H9 (cell line): ENCODE measurements at regions not wholly inside any gene's neighbourhood (a gene's known extent, or its start where the extent isn't known, plus 50 kb on each side); places are given as distances from the start of the nearest gene placed in this dataset.
A peak's percentile ranks its signal among the peaks of the same experiment; 100 is the strongest.

ENCODE experiments used
- DNase-seq: peaks from one replicate; pipeline ENCODE4 v3.0.0-alpha.2; 2017
- H2AFZ ChIP-seq: one replicate; pipeline ENCODE4 v1.6.1; 2013; ENCODE audit warnings: mild to moderate bottlenecking, low read length, control low read depth, moderate library complexity
- H2AK5ac ChIP-seq: 2 replicates; pipeline ENCODE4 v1.6.1; 2013; ENCODE audit warnings: low read length, control low read depth, mixed read lengths; ENCODE audit not compliant: insufficient read length
- H2BK120ac ChIP-seq: one replicate; pipeline ENCODE4 v1.6.1; 2013; ENCODE audit warnings: low read depth, mild to moderate bottlenecking, low read length, control low read depth, inconsistent platforms; ENCODE audit not compliant: poor library complexity, severe bottlenecking
- H2BK12ac ChIP-seq: 2 replicates; pipeline ENCODE4 v1.6.1; 2013; ENCODE audit warnings: low read length, control low read depth, mixed read lengths, low read depth; ENCODE audit not compliant: insufficient read length
- H2BK15ac ChIP-seq: 2 replicates; pipeline ENCODE4 v1.6.1; 2013; ENCODE audit warnings: low read depth, low read length, control low read depth
- H2BK20ac ChIP-seq: one replicate; pipeline ENCODE4 v1.6.1; 2013; ENCODE audit warnings: low read depth, mild to moderate bottlenecking, low read length, control low read depth, inconsistent platforms; ENCODE audit not compliant: poor library complexity, severe bottlenecking
- H2BK5ac ChIP-seq: 2 replicates; pipeline ENCODE4 v1.6.1; 2013; ENCODE audit warnings: low read length, control low read depth, mixed read lengths; ENCODE audit not compliant: insufficient read length
- H3K14ac ChIP-seq: 2 replicates; pipeline ENCODE4 v1.6.1; 2013; ENCODE audit warnings: low read length, control low read depth; ENCODE audit not compliant: insufficient read depth
- H3K18ac ChIP-seq: 2 replicates; pipeline ENCODE4 v1.6.1; 2013; ENCODE audit warnings: low read depth, mild to moderate bottlenecking, mixed read lengths, low read length, control low read depth; ENCODE audit not compliant: insufficient read length
- H3K23ac ChIP-seq: 2 replicates; pipeline ENCODE4 v1.6.1; 2013; ENCODE audit warnings: low read length, control low read depth, mixed read lengths, low read depth; ENCODE audit not compliant: insufficient read length
- H3K23me2 ChIP-seq: 2 replicates; pipeline ENCODE4 v1.6.1; 2013; ENCODE audit warnings: low read depth, mild to moderate bottlenecking, mixed read lengths, low read length, control low read depth; ENCODE audit not compliant: insufficient read length, poor library complexity, severe bottlenecking
- H3K27ac ChIP-seq: 2 replicates; pipeline ENCODE4 v1.5.1; 2013; ENCODE audit warnings: low read length, control low read depth, mixed read lengths, low read depth; ENCODE audit not compliant: insufficient read length
- H3K27me3 ChIP-seq: 2 replicates; pipeline ENCODE4 v1.6.1; 2013; ENCODE audit warnings: low read length, control low read depth, inconsistent platforms; ENCODE audit not compliant: insufficient read depth
- H3K4ac ChIP-seq: 2 replicates; pipeline ENCODE4 v1.6.1; 2013; ENCODE audit warnings: low read depth, mild to moderate bottlenecking, control low read depth, inconsistent platforms, low read length, moderate library complexity
- H3K4me1 ChIP-seq: 2 replicates; pipeline ENCODE4 v1.6.1; 2013; ENCODE audit warnings: low read length, control low read depth, inconsistent platforms; ENCODE audit not compliant: insufficient read depth
- H3K4me2 ChIP-seq: 2 replicates; pipeline ENCODE4 v1.6.1; 2013; ENCODE audit warnings: low read length, control low read depth, mixed read lengths; ENCODE audit not compliant: insufficient read length, insufficient read depth
- H3K56ac ChIP-seq: 2 replicates; pipeline ENCODE4 v1.6.1; 2013; ENCODE audit warnings: low read depth, mild to moderate bottlenecking, mixed read lengths, low read length, control low read depth; ENCODE audit not compliant: insufficient read length
- H3K79me1 ChIP-seq: 2 replicates; pipeline ENCODE4 v1.6.1; 2013; ENCODE audit warnings: low read depth, mild to moderate bottlenecking, moderate library complexity, low read length, control low read depth, inconsistent platforms; ENCODE audit not compliant: insufficient read depth, poor library complexity, severe bottlenecking
- H3K79me2 ChIP-seq: 2 replicates; pipeline ENCODE4 v1.6.1; 2013; ENCODE audit warnings: low read length, control low read depth, inconsistent platforms; ENCODE audit not compliant: insufficient read depth
- H3K9ac ChIP-seq: 2 replicates; pipeline ENCODE4 v1.6.1; 2013; ENCODE audit warnings: low read length, control low read depth, mixed read lengths; ENCODE audit not compliant: insufficient read length; ENCODE audit errors: extremely low read depth
- H3K9me3 ChIP-seq: one replicate; pipeline ENCODE4 v1.6.1; 2013; ENCODE audit warnings: low read depth, low read length, inconsistent platforms; ENCODE audit not compliant: control insufficient read depth
- H3T11ph ChIP-seq: one replicate; pipeline ENCODE4 v1.6.1; 2013; ENCODE audit warnings: mild to moderate bottlenecking, low read length, control low read depth, inconsistent platforms
- H4K20me1 ChIP-seq: one replicate; pipeline ENCODE4 v1.6.1; 2013; ENCODE audit not compliant: control insufficient read depth, insufficient read length, insufficient read depth
- H4K5ac ChIP-seq: 2 replicates; pipeline ENCODE4 v1.6.1; 2013; ENCODE audit warnings: low read depth, mild to moderate bottlenecking, mixed read lengths, low read length, control low read depth; ENCODE audit not compliant: insufficient read length
- H4K8ac ChIP-seq: replicated peaks from 2 replicates; pipeline ENCODE4 v1.6.1; 2013; ENCODE audit warnings: low read length, control low read depth, mixed read lengths, low read depth; ENCODE audit not compliant: insufficient read length
- H4K91ac ChIP-seq: 2 replicates; pipeline ENCODE4 v1.6.1; 2013; ENCODE audit warnings: low read depth, mild to moderate bottlenecking, moderate library complexity, mixed read lengths, low read length, control low read depth; ENCODE audit not compliant: insufficient read length
- H3K27ac Mint-ChIP-seq, 3 experiments: 2 replicates in 2 of 3; 3 replicates in 1 of 3; pipeline ENCODE4 v1.8.0; 2020 to 2021; ENCODE audit warnings: mixed read lengths in 3 of 3, mild to moderate bottlenecking in 1 of 3, moderate library complexity in 1 of 3
- H3K27me3 Mint-ChIP-seq: 2 replicates; pipeline ENCODE4 v1.8.0; 2021; ENCODE audit warnings: low read depth, mild to moderate bottlenecking, moderate library complexity, mixed read lengths
- H3K36me3 Mint-ChIP-seq, 3 experiments: 2 replicates in 2 of 3; 3 replicates in 1 of 3; pipeline ENCODE4 v1.8.0; 2020 to 2021; ENCODE audit warnings: low read depth in 3 of 3, mixed read lengths in 3 of 3; ENCODE audit not compliant: insufficient read depth in 1 of 3
- H3K4me1 Mint-ChIP-seq, 2 experiments: 2 replicates each; pipeline ENCODE4 v1.8.0; 2020; ENCODE audit warnings: mixed read lengths in 2 of 2
- H3K4me3 Mint-ChIP-seq, 2 experiments: 2 replicates in 1 of 2; 3 replicates in 1 of 2; pipeline ENCODE4 v1.8.0; 2020 to 2021; ENCODE audit warnings: mild to moderate bottlenecking in 2 of 2, mixed read lengths in 2 of 2, moderate library complexity in 1 of 2
- H3K9me3 Mint-ChIP-seq, 2 experiments: 2 replicates in 1 of 2; 3 replicates in 1 of 2; pipeline ENCODE4 v1.8.0; 2020; ENCODE audit warnings: mild to moderate bottlenecking in 2 of 2, mixed read lengths in 2 of 2, moderate library complexity in 1 of 2
- CTCF ChIP-seq: fragments of 200-600 bp; sonication (generic); conservative IDR thresholded peaks from 3 replicates; pipeline ENCODE4 v1.8.0; 2021; ENCODE audit warnings: antibody characterized with exemption, mild to moderate bottlenecking
- WGBS: extraction: QIAGEN DNeasy Blood & Tissue Kit; methylation state at CpG from one replicate; pipeline ENCODE4 v1.1.7; 2013; ENCODE audit warnings: missing lambda C conversion rate, low lambda C conversion rate, mixed read lengths; ENCODE audit not compliant: insufficient read length; ENCODE audit errors: extremely low coverage; 5-methylcytosine and 5-hydroxymethylcytosine counted together

- Mint-ChIP-seq H3K27me3 (peaks cover 3% of the 10 kb centered on the region; the same call in 1 of the 2 replicates), H3K4me3 (peak overlapping the region; percentile 55 to 67; a peak in 4 of 5 replicates), H3K9me3 (peaks cover 0 to 4% of the 10 kb centered on the region in 2 experiments; a peak in 2 of 5 replicates), H3K27ac (no peak overlapping the region; a peak in 1 of 7 replicates), H3K4me1 (peaks cover 20 to 22% of the 10 kb centered on the region in 2 experiments), H3K36me3 (no peaks in the 10 kb centered on the region; a peak in 1 of 7 replicates)
- Histone ChIP-seq H3K9ac (no peak overlapping the region), H2BK120ac (no peak overlapping the region), H3K27me3 (no peaks in the 10 kb centered on the region), H3K4ac (no peak overlapping the region), H3K14ac (no peak overlapping the region), H3T11ph (no peak overlapping the region), H3K79me2 (no peaks in the 10 kb centered on the region), H2AFZ (no peak overlapping the region), H2BK12ac (no peak overlapping the region), H2BK15ac (no peak overlapping the region), H2AK5ac (no peak overlapping the region), H3K56ac (no peak overlapping the region), H2BK5ac (no peak overlapping the region), H3K79me1 (no peaks in the 10 kb centered on the region), H4K5ac (no peak overlapping the region), H3K23ac (no peak overlapping the region), H4K8ac (no peak overlapping the region), H2BK20ac (no peak overlapping the region), H3K4me2 (peak overlapping the region; percentile 67), H3K4me1 (no peaks in the 10 kb centered on the region; the same call in 1 of the 2 replicates), H4K91ac (no peak overlapping the region), H3K9me3 (no peaks in the 10 kb centered on the region), H3K23me2 (peaks cover 12% of the 10 kb centered on the region), H3K27ac (no peak overlapping the region), H3K18ac (no peak overlapping the region), H4K20me1 (no peaks in the 10 kb centered on the region)
- WGBS, result no CpG with 5 or more reads among the region's 10 CpGs
- DNase-seq, result no peak
- TF ChIP-seq CTCF, result no peak
These were observed 294.7 kb downstream of the ZSWIM6 start for GRCh38 chr5:61626639-61627282.
